Epidermal melanocyte (primary cell): ENCODE measurements at regions not wholly inside any gene's neighbourhood (a gene's known extent, or its start where the extent isn't known, plus 50 kb on each side); places are given as distances from the start of the nearest gene placed in this dataset.

Experiments used
- DNase-seq: peaks from one replicate; pipeline ENCODE4 v3.0.0; 2011; ENCODE audit warnings: low spot score; ENCODE audit not compliant: insufficient read length

DNA sequence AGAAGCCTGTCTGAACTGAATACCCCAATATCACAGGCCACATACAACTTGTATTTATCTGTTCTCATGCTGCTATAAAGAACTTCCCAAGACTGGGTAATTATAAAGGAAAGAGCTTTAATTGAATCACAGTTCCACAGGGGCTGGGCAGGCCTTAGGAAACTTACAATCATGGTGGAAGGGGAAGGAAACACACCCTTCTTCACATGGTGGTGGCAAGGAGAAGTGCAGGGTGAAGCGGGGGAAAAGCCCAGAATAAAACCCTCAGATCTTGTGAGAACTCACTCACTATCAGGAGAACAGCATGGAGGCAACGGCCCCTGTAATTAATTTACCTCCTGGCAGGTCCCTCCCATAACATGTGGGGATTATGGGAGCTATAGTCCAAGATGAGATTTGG, 50.3 kb upstream of the FNDC1 start:
- no peak for DNase-seq

GRCh38 chr6:159117563-159117962, 51.6 kb upstream of the FNDC1 start:
- DNase-seq, result no peak

GRCh38 chr6:159117046-159117445, 52.2 kb upstream of the FNDC1 start:
- DNase-seq, result no peak

DNA sequence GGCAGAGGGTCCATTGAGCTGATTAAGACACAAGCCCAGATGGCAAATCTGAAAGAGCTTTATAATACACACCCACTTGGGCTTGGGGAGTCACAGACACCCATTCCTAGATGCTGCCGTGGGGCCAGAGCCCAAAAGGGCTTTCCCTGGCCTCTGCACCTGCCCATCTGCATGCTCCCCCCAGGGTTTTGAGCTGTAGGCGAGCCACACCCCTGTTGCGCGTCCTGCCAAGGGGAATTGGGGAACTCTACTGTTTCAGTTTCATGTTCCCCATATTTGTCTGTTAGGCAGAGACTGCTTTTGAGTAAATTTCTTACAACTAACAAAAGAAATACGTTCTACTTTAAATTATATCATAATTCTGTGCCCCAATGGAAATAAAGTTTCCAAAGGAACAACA, 52.9 kb upstream of the FNDC1 start:
- DNase-seq, result no peak

- DNase-seq, result no peak
Measured at GRCh38 chr6:159114569-159114968, 54.6 kb upstream of the FNDC1 start.

DNA sequence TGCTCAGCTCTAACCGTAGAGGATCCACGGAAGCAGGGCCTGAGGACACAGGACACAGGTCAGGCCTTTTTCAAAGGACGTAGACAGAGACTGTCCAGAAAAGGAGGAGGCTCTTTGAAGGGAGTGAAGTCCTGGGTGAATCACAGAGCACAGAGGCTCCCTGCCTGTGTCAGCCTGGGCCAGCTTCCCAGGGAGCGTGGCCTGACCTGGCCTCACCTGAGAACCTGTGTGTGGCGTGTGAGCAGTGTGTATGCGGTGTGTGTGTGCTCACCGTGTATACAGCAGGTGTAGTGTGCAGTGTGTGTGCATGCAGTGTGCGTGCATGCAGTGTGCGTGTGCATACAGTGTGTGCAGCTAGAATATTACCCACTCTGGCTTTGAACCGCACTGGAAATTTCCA, 56.0 kb upstream of the FNDC1 start:
- no peak for DNase-seq

GRCh38 chr6:159112714-159113113, 56.5 kb upstream of the FNDC1 start:
- DNase-seq, result no peak

- no peak for DNase-seq
Measured at GRCh38 chr6:159110748-159111147, 58.5 kb upstream of the FNDC1 start.

DNA sequence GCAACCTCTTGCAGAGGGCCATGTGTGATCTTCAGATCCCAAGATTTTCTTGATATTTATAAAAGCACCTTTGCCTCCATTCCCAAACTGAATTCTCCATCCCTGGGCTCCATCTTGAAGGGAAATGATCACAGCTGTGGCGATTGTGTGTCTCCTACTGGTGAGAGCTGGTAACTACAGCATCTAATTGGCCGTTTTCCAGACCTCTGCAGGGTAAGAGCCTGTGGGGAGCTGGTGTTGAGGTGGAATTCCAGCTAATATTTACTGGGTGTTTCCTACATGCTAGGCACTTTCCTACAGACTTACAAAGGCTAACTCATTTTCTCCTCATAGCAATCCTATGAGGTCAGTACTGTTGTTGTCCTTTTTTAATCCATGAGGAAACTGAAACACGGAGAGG, 59.2 kb upstream of the FNDC1 start:
- DNase-seq, result no peak

DNA sequence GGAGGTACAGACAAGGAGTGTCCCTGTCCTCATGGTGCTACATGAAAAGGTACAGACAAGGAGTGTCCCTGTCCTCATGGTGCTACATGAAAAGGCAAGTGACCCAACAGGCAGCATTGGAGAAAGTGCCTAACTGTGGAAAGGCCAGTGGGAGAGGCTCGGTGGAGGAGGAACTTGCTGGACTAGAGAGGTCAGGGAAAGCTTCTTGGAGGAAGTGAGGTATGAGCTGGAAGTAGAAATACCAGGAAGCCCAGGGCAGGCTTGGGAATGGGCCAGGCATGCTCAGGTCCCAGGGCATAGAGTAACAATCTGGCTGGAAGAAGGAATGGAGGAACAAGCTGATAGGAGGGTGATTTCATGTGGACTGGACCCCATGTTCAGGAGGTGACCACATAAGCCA, 59.8 kb upstream of the FNDC1 start:
- DNase-seq, result no peak

DNA sequence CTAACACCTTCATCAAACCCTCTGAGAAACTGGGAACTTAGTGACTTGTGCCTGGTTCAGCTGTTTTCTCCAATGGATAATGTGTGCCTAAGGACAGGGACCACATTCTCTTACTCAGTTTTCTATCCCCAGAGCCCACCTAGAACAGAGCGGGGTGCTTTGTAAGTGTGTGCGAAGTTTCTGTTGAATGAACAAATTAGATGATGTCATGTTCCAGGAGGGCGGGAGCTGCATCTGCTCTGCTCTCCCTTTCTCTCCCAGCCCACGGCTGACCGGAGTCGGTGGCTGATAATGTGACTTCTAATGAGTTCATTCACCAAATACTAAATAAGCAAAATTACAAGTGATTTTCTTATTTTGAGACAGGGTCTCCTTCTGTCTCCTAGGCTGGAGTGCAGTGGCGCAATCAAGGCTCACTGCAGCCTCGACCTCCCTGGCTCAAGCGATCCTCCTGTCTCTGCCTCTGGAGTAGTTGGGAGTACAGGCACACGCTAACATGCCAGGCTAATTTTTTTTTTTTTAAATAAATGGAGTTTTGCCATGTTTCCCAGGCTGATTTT, 60.7 kb upstream of the FNDC1 start:
- DNase-seq, result no peak

- no peak for DNase-seq
Measured at GRCh38 chr6:159107451-159108260, 61.5 kb upstream of the FNDC1 start.

DNA sequence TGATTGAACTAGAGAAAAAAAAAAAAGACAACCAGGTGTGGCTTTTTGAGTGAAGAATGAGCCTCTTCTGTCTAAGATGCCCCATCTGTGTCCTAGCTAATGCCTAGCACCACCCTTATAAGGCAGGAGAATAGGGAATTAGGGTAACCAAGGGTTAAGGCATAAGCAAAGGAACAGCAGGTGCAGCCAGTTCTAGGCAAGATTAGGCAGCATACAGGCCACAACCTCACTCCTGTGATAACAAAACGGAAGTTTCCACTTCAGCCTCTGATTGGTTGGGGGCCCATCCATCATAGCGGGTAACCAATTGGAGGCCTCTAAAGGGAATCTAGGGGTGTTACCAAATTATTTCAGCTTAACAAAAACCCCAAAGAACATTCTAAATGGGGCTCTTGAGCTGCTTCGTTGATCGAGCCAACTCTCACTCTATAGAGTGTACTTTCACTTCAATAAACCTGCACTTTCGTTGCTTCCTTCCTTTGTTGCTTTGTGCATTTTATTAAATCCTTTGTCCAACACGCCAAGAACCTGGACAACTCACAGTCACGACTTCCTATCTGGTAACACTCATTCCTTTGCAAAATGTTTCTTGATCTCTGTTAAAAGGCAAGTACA, 61.9 kb upstream of the TAGAP start:
- no peak for DNase-seq

- DNase-seq, result no peak
Measured at GRCh38 chr6:159105716-159106115, 60.9 kb upstream of the TAGAP start.

GRCh38 chr6:159104931-159105330, 60.1 kb upstream of the TAGAP start:
- DNase-seq, result no peak

DNA sequence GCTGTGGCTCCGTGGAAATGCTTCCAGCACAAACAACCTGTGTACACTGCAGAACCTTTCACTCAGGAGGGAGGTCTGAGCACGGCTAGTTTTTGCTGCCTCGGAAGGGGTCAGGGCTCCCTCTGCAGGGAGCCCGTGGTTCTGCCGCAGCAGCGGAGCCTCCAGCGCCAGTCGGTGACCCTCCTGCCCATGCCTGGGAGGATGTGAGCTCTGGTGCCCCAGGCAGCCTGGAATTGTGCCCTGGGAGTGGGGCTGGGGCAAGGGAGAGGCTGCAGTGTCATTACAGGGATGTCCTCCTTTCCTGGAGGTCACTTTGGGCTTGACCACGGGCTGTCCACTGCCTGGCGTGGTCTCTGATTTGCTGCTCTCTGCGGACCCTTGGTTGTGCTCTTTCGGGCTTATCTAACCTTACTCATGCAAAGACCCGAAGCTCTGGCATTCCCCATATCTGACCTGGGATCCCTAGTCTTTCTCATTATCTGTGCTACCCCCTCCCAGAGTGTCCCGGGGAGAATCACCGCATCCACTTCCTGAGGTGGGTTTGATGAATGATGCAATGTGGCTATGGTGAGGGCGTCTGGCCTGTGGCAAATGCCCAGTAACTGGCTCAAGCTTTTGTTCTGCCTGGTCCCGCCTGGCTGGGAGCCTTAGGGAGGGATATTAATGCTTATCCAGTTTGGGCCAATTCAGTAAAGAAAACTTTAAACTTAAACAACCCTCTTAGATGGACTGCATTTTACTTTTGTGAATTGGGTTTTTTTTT, 59.6 kb upstream of the TAGAP start:
- DNase-seq, result peak; percentile 62

- no peak for DNase-seq
Measured at GRCh38 chr6:159103396-159104162, 58.8 kb upstream of the TAGAP start.

DNA sequence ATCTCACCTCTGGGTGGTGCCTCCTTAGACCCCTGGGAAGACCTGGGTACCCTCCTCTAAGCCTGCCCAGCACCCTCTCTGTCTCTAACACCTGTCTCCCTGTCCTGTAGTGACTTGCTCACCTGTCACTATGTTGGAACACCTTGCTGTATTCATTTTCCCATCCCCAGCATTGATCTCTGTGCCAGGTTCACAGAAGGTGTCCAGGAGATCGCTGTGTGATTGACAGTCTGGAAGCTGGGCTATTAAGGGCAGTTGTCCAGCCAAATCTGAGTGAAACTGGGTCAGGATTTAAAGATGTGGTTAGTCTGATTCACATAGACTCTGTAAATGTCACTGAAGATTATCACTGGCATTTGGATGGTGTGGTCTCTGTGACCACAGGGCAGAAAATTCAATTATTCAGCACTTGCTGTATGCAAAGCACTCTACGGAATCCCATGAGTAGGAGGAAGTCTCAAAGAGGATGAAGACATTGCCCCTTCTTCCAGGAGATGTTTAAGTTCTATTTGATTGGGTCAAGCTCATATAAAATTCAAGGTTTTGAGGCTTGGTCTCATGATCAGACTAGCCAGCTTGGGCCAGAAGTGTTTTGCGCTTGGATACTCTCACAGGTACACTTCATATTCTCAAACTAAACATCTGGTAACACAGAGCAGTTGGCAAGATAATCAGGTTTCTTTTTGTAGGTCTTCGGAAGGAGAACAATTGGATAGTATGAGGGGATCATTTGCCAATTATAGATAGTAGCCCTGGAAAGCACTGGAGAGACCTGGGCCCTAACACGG, 57.8 kb upstream of the TAGAP start:
- DNase-seq, result no peak

DNA sequence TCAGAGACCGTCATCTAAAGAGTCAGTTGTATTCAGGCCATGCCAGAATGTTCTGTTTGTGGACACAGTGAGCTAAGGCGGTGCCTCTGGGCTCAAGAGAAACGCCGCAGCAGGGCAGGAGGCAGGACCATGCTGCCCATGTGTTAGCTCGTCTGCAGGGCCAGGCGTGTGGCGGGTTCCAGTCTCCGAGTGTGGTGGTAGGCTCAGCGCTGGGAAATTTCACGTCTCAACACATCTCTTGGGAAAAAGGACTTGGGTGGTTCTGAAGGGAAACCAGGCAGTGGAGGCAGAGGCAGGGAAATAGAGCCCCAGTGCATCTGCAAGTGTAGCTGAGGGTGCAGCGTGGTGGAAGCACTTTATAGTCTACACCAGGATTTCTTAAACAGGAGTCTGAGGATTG, 56.9 kb upstream of the TAGAP start:
- no peak for DNase-seq

DNA sequence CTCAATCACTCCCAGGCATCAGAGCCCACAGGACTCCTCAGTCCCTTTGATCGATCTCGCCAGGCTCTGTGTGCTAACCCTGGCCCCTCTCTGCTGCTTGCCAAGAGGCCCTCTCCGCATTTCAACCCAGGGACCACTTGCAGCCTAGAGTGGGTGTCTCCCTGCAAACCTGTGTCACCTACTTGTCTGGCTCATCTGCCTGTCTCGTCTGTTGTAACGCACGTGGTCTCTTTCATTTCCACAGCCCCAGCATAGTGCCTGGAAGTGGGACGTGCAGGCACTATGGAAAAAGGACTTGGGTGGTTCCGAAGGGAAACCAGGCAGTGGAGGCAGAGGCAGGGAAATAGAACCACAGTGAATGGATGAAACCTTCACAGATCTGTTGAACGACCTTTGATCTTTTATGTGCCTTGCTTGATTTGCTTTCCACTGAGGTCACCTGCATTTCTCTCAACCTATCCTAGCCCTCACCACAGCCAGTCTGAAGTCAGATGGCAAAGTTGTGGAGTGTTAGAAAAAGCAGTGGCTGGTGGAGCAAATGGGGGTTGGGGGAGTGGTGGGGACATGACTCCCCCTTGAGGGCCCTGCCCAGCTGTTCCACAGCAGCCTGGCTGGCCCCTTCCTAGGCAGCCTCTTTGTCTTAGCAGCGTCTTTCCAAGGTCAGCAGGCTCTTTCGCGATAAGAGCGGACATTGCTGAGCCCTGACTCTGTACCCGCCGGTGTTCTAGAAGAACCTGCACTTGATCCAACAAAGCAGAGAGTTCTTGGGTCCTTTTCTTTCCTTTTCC, 55.8 kb upstream of the TAGAP start:
- no peak for DNase-seq
